ACC112 (cell line): ENCODE measurements at regions not wholly inside any gene's neighbourhood (a gene's known extent, or its start where the extent isn't known, plus 50 kb on each side); places are given as distances from the start of the nearest gene placed in this dataset.
"Not testable (repeated sequence)": the region's sequence is repeated elsewhere in the genome, so short reads cannot be mapped to it uniquely, and the experiment has no call there.

Experiments
- H2AFZ ChIP-seq: fragments of 200-600 bp; sonication (generic); one replicate; pipeline ENCODE4 v1.6.0; 2017; ENCODE audit warnings: antibody characterized with exemption, low read length; ENCODE audit not compliant: unreplicated experiment
- H3K27ac ChIP-seq: fragments of 200-600 bp; sonication (generic); 2 replicates; pipeline ENCODE4 v1.5.1; 2014; ENCODE audit warnings: low read depth, mild to moderate bottlenecking, antibody characterized with exemption, low read length, moderate library complexity
- H3K27me3 ChIP-seq: fragments of 200-600 bp; sonication (generic); 2 replicates; pipeline ENCODE4 v1.6.1; 2014; ENCODE audit warnings: mild to moderate bottlenecking, antibody characterized with exemption, low read length, moderate library complexity, mixed read lengths; ENCODE audit not compliant: insufficient read depth
- H3K36me3 ChIP-seq: fragments of 200-600 bp; sonication (generic); 2 replicates; pipeline ENCODE4 v1.6.1; 2016; ENCODE audit warnings: mild to moderate bottlenecking, antibody characterized with exemption, low read length, moderate library complexity, mixed read lengths; ENCODE audit not compliant: insufficient read depth
- H3K4me1 ChIP-seq: fragments of 200-600 bp; sonication (generic); one replicate; pipeline ENCODE4 v1.6.1; 2016; ENCODE audit warnings: low read length, mixed read lengths; ENCODE audit not compliant: insufficient read depth, unreplicated experiment, control insufficient read depth
- H3K4me3 ChIP-seq: fragments of 200-600 bp; sonication (generic); 2 replicates; pipeline ENCODE4 v1.5.1; 2014; ENCODE audit warnings: mild to moderate bottlenecking, low read depth, low read length
- H3K79me2 ChIP-seq: fragments of 200-600 bp; sonication (generic); one replicate; pipeline ENCODE4 v1.6.0; 2016; ENCODE audit warnings: low read length; ENCODE audit not compliant: control insufficient read depth, unreplicated experiment, insufficient read depth

- no peaks in the 10 kb centered on the region for H3K79me2 ChIP-seq
- H2AFZ ChIP-seq, result no peak overlapping the region
- no peaks in the 10 kb centered on the region for H3K4me1 ChIP-seq
- no peak overlapping the region for H3K27ac ChIP-seq
- H3K36me3 ChIP-seq, result no peaks in the 10 kb centered on the region
- no peak overlapping the region for H3K4me3 ChIP-seq
- H3K27me3 ChIP-seq, result no peaks in the 10 kb centered on the region
These were observed 1643.9 kb downstream of the CDH8 start for GRCh38 chr16:60392380-60392779.

GRCh38 chr16:60371591-60371990, 1637.5 kb upstream of the GOT2 start:
- H3K79me2 ChIP-seq, result no peaks in the 10 kb centered on the region
- H3K27ac ChIP-seq, result no peak overlapping the region
- no peaks in the 10 kb centered on the region for H3K27me3 ChIP-seq
- H2AFZ ChIP-seq, result no peak overlapping the region
- H3K4me1 ChIP-seq, result no peaks in the 10 kb centered on the region
- no peak overlapping the region for H3K4me3 ChIP-seq
- H3K36me3 ChIP-seq, result no peaks in the 10 kb centered on the region

DNA sequence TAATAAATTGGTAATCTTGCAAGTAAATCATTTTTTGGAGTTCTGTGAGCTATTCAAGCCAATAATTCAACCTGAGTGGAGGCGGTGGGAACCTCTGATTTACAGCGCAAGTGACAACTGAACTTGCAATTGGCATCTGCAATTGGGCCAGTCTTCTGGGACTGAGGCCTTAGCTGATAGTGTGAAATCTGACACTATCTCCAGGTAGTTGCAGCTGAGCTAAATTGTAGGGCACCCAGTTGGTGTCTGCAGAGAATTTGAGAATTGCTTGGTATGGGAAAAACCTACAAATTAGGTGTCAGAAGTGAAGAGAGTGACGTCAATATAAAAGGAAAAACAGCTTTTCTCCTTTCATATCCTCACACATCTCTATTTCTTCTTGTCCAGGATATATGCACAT, 1633.6 kb upstream of the GOT2 start:
- H3K27me3 ChIP-seq, result no peaks in the 10 kb centered on the region
- H3K4me1 ChIP-seq, result no peaks in the 10 kb centered on the region
- H3K27ac ChIP-seq, result no peak overlapping the region
- no peaks in the 10 kb centered on the region for H3K79me2 ChIP-seq
- no peak overlapping the region for H3K4me3 ChIP-seq
- no peaks in the 10 kb centered on the region for H3K36me3 ChIP-seq
- no peak overlapping the region for H2AFZ ChIP-seq

DNA sequence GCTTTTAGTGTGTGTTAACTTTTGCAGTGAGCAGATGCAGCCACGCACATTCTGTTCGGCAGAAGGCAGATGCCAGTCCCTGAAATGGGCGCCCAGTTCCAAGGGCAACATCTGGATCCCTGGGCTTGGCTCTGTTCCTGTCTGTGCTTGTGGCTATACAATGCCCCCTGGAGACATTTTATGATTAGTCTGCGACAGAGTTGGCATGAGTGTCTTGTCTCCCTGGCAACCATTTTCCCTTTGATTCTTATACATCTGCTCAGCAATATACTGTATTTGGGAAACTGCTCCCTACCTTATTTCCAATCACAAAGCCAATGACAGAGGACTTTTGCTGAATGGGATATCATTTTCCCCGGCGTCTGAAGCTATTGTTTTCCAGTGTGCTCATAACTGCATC, 1629.5 kb upstream of the GOT2 start:
- Histone ChIP-seq H3K27me3 (no peaks in the 10 kb centered on the region), H3K27ac (no peak overlapping the region), H3K36me3 (no peaks in the 10 kb centered on the region), H3K79me2 (no peaks in the 10 kb centered on the region), H2AFZ (no peak overlapping the region), H3K4me1 (no peaks in the 10 kb centered on the region), H3K4me3 (no peak overlapping the region)

DNA sequence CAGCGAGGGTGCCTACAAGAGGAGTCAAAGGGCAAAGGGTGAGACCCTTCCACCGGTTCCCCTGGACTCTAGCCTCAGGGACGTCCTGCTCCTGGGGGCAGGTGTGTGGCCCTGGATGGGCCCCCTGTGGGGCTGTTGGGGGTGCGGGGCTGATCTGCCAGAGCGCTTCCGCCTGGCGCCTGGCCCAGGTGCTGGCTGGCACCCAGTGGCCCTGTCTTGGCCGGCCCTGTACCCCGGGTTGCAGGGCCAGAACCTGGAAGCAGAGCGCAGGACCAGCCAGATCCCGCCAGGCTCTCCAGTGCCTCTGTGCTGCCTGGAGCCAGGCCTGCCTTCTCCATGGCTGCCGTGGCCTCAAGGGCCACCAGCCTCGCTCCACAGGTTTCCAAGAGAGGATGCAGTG, 1625.8 kb upstream of the GOT2 start:
- H3K27me3 ChIP-seq, H3K36me3 ChIP-seq, H3K79me2 ChIP-seq: not testable (repeated sequence)

DNA sequence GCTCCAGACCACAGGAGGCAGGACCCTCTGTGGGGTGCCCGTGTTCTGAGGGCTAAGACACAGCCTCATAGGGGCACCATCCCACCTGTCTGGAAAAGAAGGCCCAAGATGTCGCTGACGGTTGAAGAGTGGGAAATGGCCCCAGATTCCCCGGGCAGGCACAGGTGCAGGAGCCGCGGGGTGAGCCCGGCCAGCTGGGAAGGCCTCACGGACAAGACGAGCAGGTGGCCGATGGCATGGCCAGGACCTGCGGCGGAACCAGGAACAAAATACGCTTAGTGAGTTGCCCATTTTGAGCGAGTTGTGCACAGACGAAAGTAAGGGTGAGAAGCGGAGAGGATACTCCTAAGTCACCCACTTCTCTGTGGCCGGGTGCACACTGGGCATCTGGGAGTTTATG, 1625.3 kb upstream of the GOT2 start:
- not testable (repeated sequence) for H3K79me2 ChIP-seq, H3K27ac ChIP-seq, H2AFZ ChIP-seq, H3K36me3 ChIP-seq, H3K27me3 ChIP-seq, H3K4me3 ChIP-seq, H3K4me1 ChIP-seq

More for the DNA sequence above, 1625.8 kb upstream of the GOT2 start:
- not testable (repeated sequence) for H3K4me3 ChIP-seq, H3K4me1 ChIP-seq, H2AFZ ChIP-seq, H3K27ac ChIP-seq

- H2AFZ ChIP-seq, H3K79me2 ChIP-seq, H3K4me3 ChIP-seq, H3K4me1 ChIP-seq, H3K27me3 ChIP-seq, H3K36me3 ChIP-seq, H3K27ac ChIP-seq: not testable (repeated sequence)
These were observed 1623.9 kb upstream of the GOT2 start for GRCh38 chr16:60357876-60358522.

- H3K4me3 ChIP-seq, result no peak overlapping the region
- H3K4me1 ChIP-seq, result no peaks in the 10 kb centered on the region
- no peak overlapping the region for H2AFZ ChIP-seq
- H3K36me3 ChIP-seq, result no peaks in the 10 kb centered on the region
- no peaks in the 10 kb centered on the region for H3K79me2 ChIP-seq
- H3K27me3 ChIP-seq, result no peaks in the 10 kb centered on the region
- no peak overlapping the region for H3K27ac ChIP-seq
These were observed 1612.1 kb upstream of the GOT2 start for GRCh38 chr16:60346256-60346655.

DNA sequence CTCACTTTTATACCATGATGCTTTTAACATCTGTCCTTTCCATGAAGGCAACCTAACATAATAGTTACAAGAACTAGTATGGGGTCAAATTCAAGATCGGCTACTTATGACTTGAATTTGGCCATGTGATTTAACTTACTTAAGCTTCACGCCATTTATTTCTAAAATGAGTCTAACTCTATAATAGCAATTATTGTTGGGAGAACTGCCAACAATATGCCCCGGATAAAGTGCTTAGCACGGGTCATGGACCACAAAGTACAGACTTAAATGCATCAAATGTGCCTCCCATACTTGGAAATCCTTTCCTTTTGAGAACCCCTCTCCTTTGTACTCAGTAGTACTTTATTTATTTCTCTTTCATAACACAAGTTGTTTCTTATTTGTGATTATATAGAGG, 1603.6 kb upstream of the GOT2 start:
- Histone ChIP-seq H3K27me3 (no peaks in the 10 kb centered on the region), H3K36me3 (no peaks in the 10 kb centered on the region)

DNA sequence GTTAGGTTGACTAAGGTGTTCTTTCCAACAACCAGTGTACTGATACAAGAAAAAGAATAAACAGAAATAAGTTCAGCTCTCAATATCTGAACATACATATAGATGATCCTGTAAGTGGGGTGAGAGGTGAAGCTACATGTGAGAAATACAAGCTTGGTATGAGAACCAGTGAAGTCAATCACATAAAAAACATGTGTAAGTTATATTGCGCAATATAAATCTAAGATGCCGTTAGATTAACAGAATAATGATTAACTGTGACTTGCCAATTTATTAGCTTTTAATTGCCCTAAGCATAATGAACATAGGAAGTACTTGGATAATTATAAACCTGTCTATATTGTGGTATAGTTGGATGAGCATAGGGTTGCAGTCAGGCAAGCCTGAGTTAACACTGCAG, 1597.1 kb upstream of the GOT2 start:
- Histone ChIP-seq H3K4me1 (no peaks in the 10 kb centered on the region), H2AFZ (no peak overlapping the region), H3K4me3 (no peak overlapping the region), H3K36me3 (no peaks in the 10 kb centered on the region), H3K27me3 (no peaks in the 10 kb centered on the region), H3K27ac (no peak overlapping the region), H3K79me2 (no peaks in the 10 kb centered on the region)

More for the DNA sequence above, 1603.6 kb upstream of the GOT2 start:
- no peak overlapping the region for H2AFZ ChIP-seq
- H3K4me3 ChIP-seq, result no peak overlapping the region
- no peak overlapping the region for H3K27ac ChIP-seq
- no peaks in the 10 kb centered on the region for H3K4me1 ChIP-seq
- H3K79me2 ChIP-seq, result no peaks in the 10 kb centered on the region

DNA sequence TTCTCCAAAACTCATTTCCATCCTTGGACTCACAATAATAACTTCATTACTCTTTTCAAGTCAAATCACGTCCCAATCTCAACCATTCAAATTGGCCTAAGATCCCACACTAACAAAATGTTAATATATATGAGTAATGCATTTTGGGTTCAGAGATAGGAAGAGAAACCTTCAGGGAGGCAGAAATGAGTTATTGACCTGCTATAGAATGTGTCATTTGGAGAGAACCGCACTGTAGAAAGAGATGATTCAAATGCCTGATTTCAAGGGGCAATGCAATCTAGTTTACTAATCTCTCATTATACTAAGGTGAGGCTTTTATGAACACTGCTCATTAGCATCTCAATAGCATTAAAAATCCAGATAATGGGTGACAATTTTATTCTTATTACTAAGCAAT, 1595.0 kb upstream of the GOT2 start:
- Histone ChIP-seq H3K36me3 (no peaks in the 10 kb centered on the region), H3K27me3 (no peaks in the 10 kb centered on the region), H3K4me3 (no peak overlapping the region), H3K27ac (no peak overlapping the region), H3K4me1 (no peaks in the 10 kb centered on the region), H3K79me2 (no peaks in the 10 kb centered on the region), H2AFZ (no peak overlapping the region)
